Memory B cell (primary cell): ENCODE measurements at regions not wholly inside any gene's neighbourhood (a gene's known extent, or its start where the extent isn't known, plus 50 kb on each side); places are given as distances from the start of the nearest gene placed in this dataset.

Experiments used
- ATAC-seq: fragments of 150-1000 bp; cut with Tn5 transposase; 2 replicates; pipeline ENCODE4 v1.10.0; 2021; ENCODE audit warnings: low read depth, mild to moderate bottlenecking, moderate library complexity
- DNase-seq, 2 donors: peaks; one replicate each; pipeline ENCODE4 v3.0.0; 2022; ENCODE audit warnings: low spot score in 2 of 2
- H3K27ac Mint-ChIP-seq: one replicate; pipeline ENCODE4 v1.8.0; 2022; ENCODE audit warnings: mild to moderate bottlenecking, moderate library complexity, mixed read lengths
- H3K27me3 Mint-ChIP-seq: one replicate; pipeline ENCODE4 v1.8.0; 2022; ENCODE audit warnings: mixed read lengths
- H3K36me3 Mint-ChIP-seq: one replicate; pipeline ENCODE4 v1.8.0; 2022; ENCODE audit warnings: mild to moderate bottlenecking, mixed read lengths
- H3K4me1 Mint-ChIP-seq: one replicate; pipeline ENCODE4 v1.8.0; 2022; ENCODE audit warnings: mixed read lengths
- H3K4me3 Mint-ChIP-seq: one replicate; pipeline ENCODE4 v1.8.0; 2022; ENCODE audit warnings: mild to moderate bottlenecking, moderate library complexity, mixed read lengths
- H3K9me3 Mint-ChIP-seq: one replicate; pipeline ENCODE4 v1.8.0; 2022; ENCODE audit warnings: mixed read lengths

- no peak for ATAC-seq
- Mint-ChIP-seq H3K36me3 (no peaks in the 10 kb centered on the region), H3K9me3 (peaks cover 3% of the 10 kb centered on the region), H3K27me3 (peaks cover 5% of the 10 kb centered on the region), H3K4me1 (peaks cover 7% of the 10 kb centered on the region), H3K27ac (no peak overlapping the region), H3K4me3 (no peak overlapping the region)
- DNase-seq, result no peak
These were observed 418.5 kb downstream of the PLPP3 start for GRCh38 chr1:56160773-56161315.

- H3K9me3 Mint-ChIP-seq, result peaks cover 2% of the 10 kb centered on the region
- no peaks in the 10 kb centered on the region for H3K36me3 Mint-ChIP-seq
- H3K4me1 Mint-ChIP-seq, result peaks cover 7% of the 10 kb centered on the region
- ATAC-seq, result no peak
- peaks cover 13% of the 10 kb centered on the region for H3K27me3 Mint-ChIP-seq
- no peak for DNase-seq
- no peak overlapping the region for H3K4me3 Mint-ChIP-seq
- H3K27ac Mint-ChIP-seq, result no peak overlapping the region
These were observed 422.1 kb downstream of the PLPP3 start for GRCh38 chr1:56156971-56157876.

- Mint-ChIP-seq H3K4me1 (no peaks in the 10 kb centered on the region), H3K27me3 (peaks cover 11% of the 10 kb centered on the region), H3K4me3 (no peak overlapping the region)
These were observed 426.1 kb downstream of the PLPP3 start for GRCh38 chr1:56153276-56153675.

GRCh38 chr1:56152635-56153034 is 426.7 kb downstream of the PLPP3 start:
- no peaks in the 10 kb centered on the region for H3K9me3 Mint-ChIP-seq
- H3K27ac Mint-ChIP-seq, result no peak overlapping the region
- ATAC-seq (no peak), DNase-seq (no peak)
- no peaks in the 10 kb centered on the region for H3K4me1 Mint-ChIP-seq
- no peak overlapping the region for H3K4me3 Mint-ChIP-seq
- H3K27me3 Mint-ChIP-seq, result peaks cover 11% of the 10 kb centered on the region
- H3K36me3 Mint-ChIP-seq, result no peaks in the 10 kb centered on the region

More at GRCh38 chr1:56153276-56153675, 426.1 kb downstream of the PLPP3 start:
- no peaks in the 10 kb centered on the region for H3K9me3 Mint-ChIP-seq
- ATAC-seq (no peak), DNase-seq (no peak)
- no peak overlapping the region for H3K27ac Mint-ChIP-seq
- no peaks in the 10 kb centered on the region for H3K36me3 Mint-ChIP-seq

- ATAC-seq (no peak), DNase-seq (no peak)
- no peaks in the 10 kb centered on the region for H3K9me3 Mint-ChIP-seq
- no peak overlapping the region for H3K4me3 Mint-ChIP-seq
- no peaks in the 10 kb centered on the region for H3K36me3 Mint-ChIP-seq
- peaks cover 11% of the 10 kb centered on the region for H3K27me3 Mint-ChIP-seq
- H3K4me1 Mint-ChIP-seq, result no peaks in the 10 kb centered on the region
- H3K27ac Mint-ChIP-seq, result no peak overlapping the region
These were observed 428.0 kb downstream of the PLPP3 start for GRCh38 chr1:56151402-56151801.

- DNase-seq (no peak), ATAC-seq (no peak)
- Mint-ChIP-seq H3K9me3 (no peaks in the 10 kb centered on the region), H3K4me3 (no peak overlapping the region), H3K27me3 (peaks cover 11% of the 10 kb centered on the region), H3K4me1 (no peaks in the 10 kb centered on the region), H3K27ac (no peak overlapping the region), H3K36me3 (no peaks in the 10 kb centered on the region)
These were observed 428.7 kb downstream of the PLPP3 start for GRCh38 chr1:56150441-56151215.

- H3K4me1 Mint-ChIP-seq, result no peaks in the 10 kb centered on the region
- no peaks in the 10 kb centered on the region for H3K9me3 Mint-ChIP-seq
- peaks cover 8% of the 10 kb centered on the region for H3K27me3 Mint-ChIP-seq
- ATAC-seq, result no peak
- H3K4me3 Mint-ChIP-seq, result no peak overlapping the region
- no peaks in the 10 kb centered on the region for H3K36me3 Mint-ChIP-seq
- H3K27ac Mint-ChIP-seq, result no peak overlapping the region
- DNase-seq, result no peak
These were observed 429.6 kb downstream of the PLPP3 start for GRCh38 chr1:56149761-56150160.

- Mint-ChIP-seq H3K4me1 (no peaks in the 10 kb centered on the region), H3K9me3 (no peaks in the 10 kb centered on the region), H3K27ac (no peak overlapping the region), H3K27me3 (peaks cover 8% of the 10 kb centered on the region), H3K36me3 (no peaks in the 10 kb centered on the region), H3K4me3 (no peak overlapping the region)
- DNase-seq (no peak), ATAC-seq (no peak)
These were observed 430.8 kb downstream of the PLPP3 start for GRCh38 chr1:56148326-56149193.

- DNase-seq (no peak), ATAC-seq (no peak)
- Mint-ChIP-seq H3K27me3 (peaks cover 5% of the 10 kb centered on the region), H3K4me1 (no peaks in the 10 kb centered on the region), H3K27ac (no peak overlapping the region), H3K9me3 (no peaks in the 10 kb centered on the region), H3K4me3 (no peak overlapping the region), H3K36me3 (no peaks in the 10 kb centered on the region)
These were observed 431.9 kb downstream of the PLPP3 start for GRCh38 chr1:56147459-56147858.

GRCh38 chr1:56147034-56147433 is 432.3 kb downstream of the PLPP3 start:
- Mint-ChIP-seq H3K27me3 (peaks cover 5% of the 10 kb centered on the region), H3K4me3 (no peak overlapping the region), H3K36me3 (no peaks in the 10 kb centered on the region), H3K27ac (no peak overlapping the region), H3K9me3 (no peaks in the 10 kb centered on the region), H3K4me1 (no peaks in the 10 kb centered on the region)
- DNase-seq, result no peak
- no peak for ATAC-seq

GRCh38 chr1:56146449-56146848 is 432.9 kb downstream of the PLPP3 start:
- Mint-ChIP-seq H3K27ac (no peak overlapping the region), H3K4me3 (no peak overlapping the region), H3K9me3 (no peaks in the 10 kb centered on the region), H3K36me3 (no peaks in the 10 kb centered on the region), H3K4me1 (no peaks in the 10 kb centered on the region), H3K27me3 (peaks cover 5% of the 10 kb centered on the region)
- DNase-seq (no peak), ATAC-seq (no peak)

- no peak overlapping the region for H3K27ac Mint-ChIP-seq
- peaks cover 2% of the 10 kb centered on the region for H3K27me3 Mint-ChIP-seq
- ATAC-seq, result no peak
- no peak for DNase-seq
- H3K36me3 Mint-ChIP-seq, result no peaks in the 10 kb centered on the region
- no peak overlapping the region for H3K4me3 Mint-ChIP-seq
- no peaks in the 10 kb centered on the region for H3K9me3 Mint-ChIP-seq
- H3K4me1 Mint-ChIP-seq, result no peaks in the 10 kb centered on the region
These were observed 433.8 kb downstream of the PLPP3 start for GRCh38 chr1:56145581-56145980.

GRCh38 chr1:56142301-56142700 is 437.1 kb downstream of the PLPP3 start:
- H3K9me3 Mint-ChIP-seq, result no peaks in the 10 kb centered on the region
- DNase-seq (no peak), ATAC-seq (no peak)
- H3K4me1 Mint-ChIP-seq, result no peaks in the 10 kb centered on the region
- H3K4me3 Mint-ChIP-seq, result no peak overlapping the region
- H3K27me3 Mint-ChIP-seq, result peaks cover 4% of the 10 kb centered on the region
- H3K27ac Mint-ChIP-seq, result no peak overlapping the region
- H3K36me3 Mint-ChIP-seq, result no peaks in the 10 kb centered on the region
